Transverse colon (tissue), 4 donors: ENCODE measurements at regions not wholly inside any gene's neighbourhood (a gene's known extent, or its start where the extent isn't known, plus 50 kb on each side); places are given as distances from the start of the nearest gene placed in this dataset.

Experiments used
- DNase-seq: peaks from one replicate; pipeline ENCODE4 v3.0.0-alpha.2; 2019
- H3K27ac ChIP-seq, 4 donors: fragments of 200-600 bp; sonication (generic); 2 replicates each; pipeline ENCODE4 v1.5.1; 2016 to 2018; ENCODE audit warnings: inconsistent platforms in 4 of 4
- H3K27me3 ChIP-seq: fragments of 200-600 bp; sonication (generic); 2 replicates; pipeline ENCODE4 v1.5.1; 2017; ENCODE audit warnings: inconsistent platforms
- H3K36me3 ChIP-seq, 4 donors: fragments of 200-600 bp; sonication (generic); 2 replicates each; pipeline ENCODE4 v1.5.1; 2017 to 2019; ENCODE audit warnings: inconsistent platforms in 4 of 4
- H3K4me1 ChIP-seq, 4 donors: fragments of 200-600 bp; sonication (generic); 2 replicates each; pipeline ENCODE4 v1.5.1; 2017 to 2020; ENCODE audit warnings: inconsistent platforms in 4 of 4
- H3K4me3 ChIP-seq, 4 donors: fragments of 200-600 bp; sonication (generic); 1 replicate in 1 of 4; 2 replicates in 3 of 4; pipeline versions ENCODE4 v1.5.1 to v1.6.1; 2017 to 2019; ENCODE audit warnings: inconsistent platforms in 4 of 4
- H3K9me3 ChIP-seq, 2 donors: fragments of 200-600 bp; sonication (generic); 2 replicates each; pipeline ENCODE4 v1.5.1; 2017 to 2019; ENCODE audit warnings: inconsistent platforms in 2 of 2
- CTCF ChIP-seq, 5 experiments: fragments of 200-600 bp in 3 of 5; fragments of 450-650 bp in 2 of 5; sonication (generic) in 3 of 5; IDR thresholded peaks; 1 replicate in 2 of 5; 2 replicates in 3 of 5; pipeline ENCODE4 v1.5.1; 2016 to 2017; ENCODE audit warnings: antibody characterized with exemption in 5 of 5, inconsistent platforms in 3 of 5, mild to moderate bottlenecking in 2 of 5, moderate library complexity in 1 of 5
- EP300 ChIP-seq: sonication (generic); formaldehyde crosslinking; IDR thresholded peaks from one replicate; pipeline ENCODE4 v1.6.1; 2017; ENCODE audit warnings: antibody characterized with exemption, low read depth
- POLR2A ChIP-seq: fragments of 450-650 bp; IDR thresholded peaks from one replicate; pipeline ENCODE4 v1.6.1; 2016; ENCODE audit warnings: antibody characterized with exemption, mild to moderate bottlenecking, moderate library complexity
- POLR2AphosphoS5 ChIP-seq, 3 donors: sonication (generic); formaldehyde crosslinking; IDR thresholded peaks; one replicate each; pipeline ENCODE4 v1.6.1; 2016; ENCODE audit warnings: antibody characterized with exemption in 3 of 3
- WGBS, 2 donors: methylation state at CpG; one replicate each; pipeline ENCODE4 v1.1.5; 2018; ENCODE audit warnings: low coverage in 1 of 2; 5-methylcytosine and 5-hydroxymethylcytosine counted together
- in situ Hi-C, 4 donors: fragments of 200-750 bp; cut with MboI; loops; one replicate each; pipeline versions ENCODE4 v1.15.0 to v1.15.1; 2017; ENCODE audit warnings: low sequenced_read_pairs in 3 of 4, low pct_ligation_motif_present in 1 of 4, low pct_unique_long_range_greater_than_20kb in 1 of 4
- intact Hi-C: fragments of 100-400 bp; cut with DNase I; formaldehyde crosslinking; loops from one replicate; pipeline ENCODE4 v1.15.1; 2023; ENCODE audit warnings: low total_unique reads

GRCh38 chr11:79683930-79684329 lies 243.1 kb upstream of the TENM4 start:
- intact Hi-C loops = no loop called here
- Histone ChIP-seq H3K27me3 (no peaks in the 10 kb centered on the region), H3K4me3 (no peak overlapping the region), H3K36me3 (no peaks in the 10 kb centered on the region), H3K27ac (no peak overlapping the region), H3K4me1 (no peaks in the 10 kb centered on the region), H3K9me3 (no peaks in the 10 kb centered on the region)
- DNase-seq = no peak
- TF ChIP-seq POLR2A (no peak), CTCF (IDR thresholded peaks at IDR 0.05) (no peak), EP300 (no peak), POLR2AphosphoS5 (IDR thresholded peaks at IDR 0.05) (no peak)
- in situ Hi-C loops = no loop called here
- WGBS, 2 donors = 75 to 78% methylated on average over 1 of the region's 1 CpG

- Histone ChIP-seq H3K4me1 (no peaks in the 10 kb centered on the region), H3K9me3 (no peaks in the 10 kb centered on the region), H3K36me3 (no peaks in the 10 kb centered on the region), H3K27ac (no peak overlapping the region), H3K27me3 (no peaks in the 10 kb centered on the region), H3K4me3 (no peak overlapping the region)
- no peak for DNase-seq
- intact Hi-C loops = no loop called here
- in situ Hi-C loops = no loop called here
- no peak for TF ChIP-seq EP300
- TF ChIP-seq POLR2A = no peak
- no peak for TF ChIP-seq CTCF (IDR thresholded peaks at IDR 0.05)
- no peak for TF ChIP-seq POLR2AphosphoS5 (IDR thresholded peaks at IDR 0.05)
- WGBS, 2 donors = 37 to 58% methylated on average over 4 to 5 of the region's 5 CpGs
Observed at GRCh38 chr11:79678780-79679452, 238.1 kb upstream of the TENM4 start.

GRCh38 chr11:79676396-79676795 lies 235.6 kb upstream of the TENM4 start:
- H3K4me1 ChIP-seq = no peaks in the 10 kb centered on the region
- H3K27me3 ChIP-seq = no peaks in the 10 kb centered on the region
- DNase-seq = no peak
- intact Hi-C loops (no loop called here), in situ Hi-C loops (no loop called here)
- no peak overlapping the region for H3K4me3 ChIP-seq
- 51 to 70% methylated on average over 2 of the region's 2 CpGs for WGBS, 2 donors
- no peak for TF ChIP-seq POLR2AphosphoS5 (IDR thresholded peaks at IDR 0.05)
- TF ChIP-seq EP300 = no peak
- no peak for TF ChIP-seq CTCF (IDR thresholded peaks at IDR 0.05)
- no peak for TF ChIP-seq POLR2A
- no peaks in the 10 kb centered on the region for H3K9me3 ChIP-seq
- H3K36me3 ChIP-seq = no peaks in the 10 kb centered on the region
- no peak overlapping the region for H3K27ac ChIP-seq

- 89 to 94% methylated on average over 2 of the region's 2 CpGs for WGBS, 2 donors
- H3K27me3 ChIP-seq = no peaks in the 10 kb centered on the region
- H3K4me1 ChIP-seq = no peaks in the 10 kb centered on the region
- H3K9me3 ChIP-seq = no peaks in the 10 kb centered on the region
- in situ Hi-C loops (no loop called here), intact Hi-C loops (no loop called here)
- no peak overlapping the region for H3K27ac ChIP-seq
- no peak for DNase-seq
- no peaks in the 10 kb centered on the region for H3K36me3 ChIP-seq
- H3K4me3 ChIP-seq = no peak overlapping the region
- TF ChIP-seq POLR2AphosphoS5 (IDR thresholded peaks at IDR 0.05) (no peak), CTCF (IDR thresholded peaks at IDR 0.05) (no peak), EP300 (no peak), POLR2A (no peak)
Observed at GRCh38 chr11:79675081-79675480, 234.3 kb upstream of the TENM4 start.
